ENCODE measurements at regions not wholly inside any gene's neighbourhood (a gene's known extent, or its start where the extent isn't known, plus 50 kb on each side); places are given as distances from the start of the nearest gene placed in this dataset.
"Not testable (repeated sequence)": the region's sequence is repeated elsewhere in the genome, so short reads cannot be mapped to it uniquely, and the experiment has no call there.

GRCh38 chr3:177349384-177349783, 152.1 kb upstream of the TBL1XR1 start:
- no peak for DNase-seq (ENCODE audit: extremely low spot score)
- no peak overlapping the region for H3K27ac ChIP-seq (ENCODE audit: low read depth)
- WGBS = 82% methylated on average over 2 of the region's 2 CpGs
- no peak overlapping the region for H3K4me3 ChIP-seq (ENCODE audit: low read depth, low read length)
- no peaks in the 10 kb centered on the region for H3K4me1 ChIP-seq (ENCODE audit: insufficient read depth)
- H3K36me3 ChIP-seq (ENCODE audit: insufficient read depth) = no peaks in the 10 kb centered on the region

GRCh38 chr3:177350121-177350520, 152.8 kb upstream of the TBL1XR1 start:
- H3K4me1 ChIP-seq (ENCODE audit: insufficient read depth) = no peaks in the 10 kb centered on the region

GRCh38 chr3:177351206-177351605, 153.9 kb upstream of the TBL1XR1 start:
- WGBS = 100% methylated on average over 1 of the region's 1 CpG
- H3K4me1 ChIP-seq (ENCODE audit: insufficient read depth) = no peaks in the 10 kb centered on the region
- H3K36me3 ChIP-seq (ENCODE audit: insufficient read depth) = no peaks in the 10 kb centered on the region
- H3K4me3 ChIP-seq (ENCODE audit: low read depth, low read length) = no peak overlapping the region
- H3K27ac ChIP-seq (ENCODE audit: low read depth) = no peak overlapping the region
- no peak for DNase-seq (ENCODE audit: extremely low spot score)

More at GRCh38 chr3:177350121-177350520, 152.8 kb upstream of the TBL1XR1 start:
- H3K36me3 ChIP-seq (ENCODE audit: insufficient read depth) = no peaks in the 10 kb centered on the region
- WGBS = 66% methylated on average over 2 of the region's 2 CpGs
- H3K4me3 ChIP-seq (ENCODE audit: low read depth, low read length) = no peak overlapping the region
- H3K27ac ChIP-seq (ENCODE audit: low read depth) = no peak overlapping the region
- DNase-seq (ENCODE audit: extremely low spot score) = no peak

- no peak overlapping the region for H3K27ac ChIP-seq (ENCODE audit: low read depth)
Measured at GRCh38 chr3:177351757-177352158, 154.5 kb upstream of the TBL1XR1 start.

GRCh38 chr3:177352424-177352823, 155.1 kb upstream of the TBL1XR1 start:
- H3K4me1 ChIP-seq (ENCODE audit: insufficient read depth) = no peaks in the 10 kb centered on the region
- 61% methylated on average over 4 of the region's 4 CpGs for WGBS
- no peak overlapping the region for H3K27ac ChIP-seq (ENCODE audit: low read depth)
- no peak overlapping the region for H3K4me3 ChIP-seq (ENCODE audit: low read depth, low read length)
- no peaks in the 10 kb centered on the region for H3K36me3 ChIP-seq (ENCODE audit: insufficient read depth)
- DNase-seq (ENCODE audit: extremely low spot score) = no peak

More at GRCh38 chr3:177351757-177352158, 154.5 kb upstream of the TBL1XR1 start:
- H3K4me3 ChIP-seq (ENCODE audit: low read depth, low read length) = no peak overlapping the region
- DNase-seq (ENCODE audit: extremely low spot score) = no peak
- 81% methylated on average over 3 of the region's 3 CpGs for WGBS
- H3K4me1 ChIP-seq (ENCODE audit: insufficient read depth) = no peaks in the 10 kb centered on the region
- H3K36me3 ChIP-seq (ENCODE audit: insufficient read depth) = no peaks in the 10 kb centered on the region

- no peak overlapping the region for H3K27ac ChIP-seq (ENCODE audit: low read depth)
- no peak overlapping the region for H3K4me3 ChIP-seq (ENCODE audit: low read depth, low read length)
- no peak for DNase-seq (ENCODE audit: extremely low spot score)
- WGBS = 93% methylated on average over 8 of the region's 8 CpGs
- no peaks in the 10 kb centered on the region for H3K36me3 ChIP-seq (ENCODE audit: insufficient read depth)
- H3K4me1 ChIP-seq (ENCODE audit: insufficient read depth) = no peaks in the 10 kb centered on the region
Measured at GRCh38 chr3:177353140-177353539, 155.9 kb upstream of the TBL1XR1 start.

GRCh38 chr3:177353879-177354278, 156.6 kb upstream of the TBL1XR1 start:
- not testable (repeated sequence) for DNase-seq (ENCODE audit: extremely low spot score); H3K27ac ChIP-seq (ENCODE audit: low read depth); H3K4me1 ChIP-seq (ENCODE audit: insufficient read depth); H3K4me3 ChIP-seq (ENCODE audit: low read depth, low read length); H3K36me3 ChIP-seq (ENCODE audit: insufficient read depth)
- 97% methylated on average over 3 of the region's 3 CpGs for WGBS

- Histone ChIP-seq H3K27ac (ENCODE audit: low read depth) (no peak overlapping the region), H3K4me1 (ENCODE audit: insufficient read depth) (no peaks in the 10 kb centered on the region), H3K36me3 (ENCODE audit: insufficient read depth) (no peaks in the 10 kb centered on the region), H3K4me3 (ENCODE audit: low read depth, low read length) (no peak overlapping the region)
- no peak for DNase-seq (ENCODE audit: extremely low spot score)
- WGBS = 98% methylated on average over 4 of the region's 4 CpGs
Measured at GRCh38 chr3:177354466-177354865, 157.2 kb upstream of the TBL1XR1 start.

- Histone ChIP-seq H3K4me3 (ENCODE audit: low read depth, low read length) (no peak overlapping the region), H3K4me1 (ENCODE audit: insufficient read depth) (no peaks in the 10 kb centered on the region), H3K27ac (ENCODE audit: low read depth) (no peak overlapping the region), H3K36me3 (ENCODE audit: insufficient read depth) (no peaks in the 10 kb centered on the region)
- DNase-seq (ENCODE audit: extremely low spot score) = no peak
- WGBS = 93% methylated on average over 3 of the region's 3 CpGs
Measured at GRCh38 chr3:177356113-177356512, 158.8 kb upstream of the TBL1XR1 start.

- Histone ChIP-seq H3K4me1 (ENCODE audit: insufficient read depth) (no peaks in the 10 kb centered on the region), H3K4me3 (ENCODE audit: low read depth, low read length) (no peak overlapping the region), H3K27ac (ENCODE audit: low read depth) (no peak overlapping the region), H3K36me3 (ENCODE audit: insufficient read depth) (no peaks in the 10 kb centered on the region)
- no peak for DNase-seq (ENCODE audit: extremely low spot score)
Measured at GRCh38 chr3:177356952-177357351, 159.7 kb upstream of the TBL1XR1 start.

- no peak overlapping the region for H3K4me3 ChIP-seq (ENCODE audit: low read depth, low read length)
- H3K4me1 ChIP-seq (ENCODE audit: insufficient read depth) = no peaks in the 10 kb centered on the region
- H3K36me3 ChIP-seq (ENCODE audit: insufficient read depth) = no peaks in the 10 kb centered on the region
- 20% methylated on average over 5 of the region's 5 CpGs for WGBS
- H3K27ac ChIP-seq (ENCODE audit: low read depth) = peak overlapping the region; percentile 63
- no peak for DNase-seq (ENCODE audit: extremely low spot score)
Measured at GRCh38 chr3:177357352-177358090, 160.2 kb upstream of the TBL1XR1 start.

GRCh38 chr3:177358091-177358976, 161.1 kb upstream of the TBL1XR1 start:
- DNase-seq (ENCODE audit: extremely low spot score) = no peak
- 31% methylated on average over 15 of the region's 15 CpGs for WGBS
- no peak overlapping the region for H3K4me3 ChIP-seq (ENCODE audit: low read depth, low read length)

GRCh38 chr3:177358977-177359592, 161.8 kb upstream of the TBL1XR1 start:
- Histone ChIP-seq H3K36me3 (ENCODE audit: insufficient read depth) (no peaks in the 10 kb centered on the region), H3K4me3 (ENCODE audit: low read depth, low read length) (no peak overlapping the region), H3K27ac (ENCODE audit: low read depth) (peak overlapping the region; percentile 63), H3K4me1 (ENCODE audit: insufficient read depth) (no peaks in the 10 kb centered on the region)
- 34% methylated on average over 31 of the region's 31 CpGs for WGBS
- DNase-seq (ENCODE audit: extremely low spot score) = no peak

More at GRCh38 chr3:177358091-177358976, 161.1 kb upstream of the TBL1XR1 start:
- no peaks in the 10 kb centered on the region for H3K36me3 ChIP-seq (ENCODE audit: insufficient read depth)
- peak overlapping the region; percentile 63 for H3K27ac ChIP-seq (ENCODE audit: low read depth)
- no peaks in the 10 kb centered on the region for H3K4me1 ChIP-seq (ENCODE audit: insufficient read depth)

Data from urinary bladder (tissue), 3 donors.